ENCODE measurements at regions not wholly inside any gene's neighbourhood (a gene's known extent, or its start where the extent isn't known, plus 50 kb on each side); places are given as distances from the start of the nearest gene placed in this dataset.

DNA sequence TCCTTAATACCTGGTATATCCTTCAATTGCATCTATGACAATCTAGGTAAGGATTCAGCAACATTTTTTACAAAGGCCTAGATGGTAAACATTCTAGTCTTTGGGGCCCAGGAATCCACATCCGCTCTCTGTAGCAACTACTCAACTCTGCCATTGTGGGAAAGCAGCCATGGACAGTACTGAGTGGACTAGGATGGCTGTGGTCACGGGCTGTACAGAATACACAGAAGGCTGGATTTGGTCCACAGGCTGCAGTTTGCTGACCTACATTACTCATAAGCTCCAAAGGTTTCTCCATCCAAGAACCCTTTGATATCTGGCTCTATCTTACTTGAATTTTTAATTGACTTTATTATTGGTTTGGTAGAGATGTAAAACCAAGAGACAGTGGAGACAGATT, 418.3 kb upstream of the LRRTM1 start:
- DNase-seq (ENCODE audit: extremely low read depth in 1 of 4, low spot score in 3 of 4) (no peak), FAIRE-seq (no peak), ATAC-seq (no peak)
- Histone ChIP-seq H3K9ac (ENCODE audit: insufficient read depth in 1 of 2, low read depth in 2 of 2, low read length in 2 of 2) (no peak overlapping the region), H3K36me3 (ENCODE audit: control insufficient read depth, insufficient read depth, low read length) (no peaks in the 10 kb centered on the region), H3K27me3 (ENCODE audit: control insufficient read depth in 2 of 2, insufficient read depth in 2 of 2, low read length in 2 of 2) (no peaks in the 10 kb centered on the region), H3K27ac (ENCODE audit: extremely low read depth, low read depth, low read length) (no peak overlapping the region), H3K9me1 (ENCODE audit: control insufficient read depth, insufficient read depth, low read length) (no peaks in the 10 kb centered on the region), H2AFZ (ENCODE audit: low read depth, low read length) (no peak overlapping the region), H3K79me2 (ENCODE audit: control insufficient read depth, insufficient read depth, low read length) (no peaks in the 10 kb centered on the region), H3K4me2 (ENCODE audit: insufficient read depth, low read length) (no peak overlapping the region), H3K9me3 (replicated peaks; ENCODE audit: control insufficient read depth, insufficient read depth, low read depth, low read length) (no peaks in the 10 kb centered on the region), H3K4me1 (replicated peaks in 1 of 2; ENCODE audit: control insufficient read depth in 2 of 2, insufficient read depth in 2 of 2, low read length in 2 of 2) (no peaks in the 10 kb centered on the region), H3K4me3 (no peak overlapping the region), H4K20me1 (replicated peaks; ENCODE audit: control insufficient read depth, insufficient read depth, low read length) (no peaks in the 10 kb centered on the region)
- POLR2A ChIA-PET, result no interaction called here
- no TSS peak for BruUV-seq (replicated peaks)
- in situ Hi-C loops (cut with MboI), result no loop called here
- CTCF ChIA-PET (ENCODE audit: low intra/inter-chr PET ratio), result no interaction called here
- intact Hi-C loops (cut with micrococcal nuclease), result no loop called here
- TF ChIP-seq HSF4 (CRISPR knock-in tag; IDR thresholded peaks at IDR 0.05; ENCODE audit: borderline replicate concordance), result no peak
- no peak for TF ChIP-seq KLF10 (CRISPR knock-in tag; IDR thresholded peaks at IDR 0.05)
- TF ChIP-seq, protein P1, sequence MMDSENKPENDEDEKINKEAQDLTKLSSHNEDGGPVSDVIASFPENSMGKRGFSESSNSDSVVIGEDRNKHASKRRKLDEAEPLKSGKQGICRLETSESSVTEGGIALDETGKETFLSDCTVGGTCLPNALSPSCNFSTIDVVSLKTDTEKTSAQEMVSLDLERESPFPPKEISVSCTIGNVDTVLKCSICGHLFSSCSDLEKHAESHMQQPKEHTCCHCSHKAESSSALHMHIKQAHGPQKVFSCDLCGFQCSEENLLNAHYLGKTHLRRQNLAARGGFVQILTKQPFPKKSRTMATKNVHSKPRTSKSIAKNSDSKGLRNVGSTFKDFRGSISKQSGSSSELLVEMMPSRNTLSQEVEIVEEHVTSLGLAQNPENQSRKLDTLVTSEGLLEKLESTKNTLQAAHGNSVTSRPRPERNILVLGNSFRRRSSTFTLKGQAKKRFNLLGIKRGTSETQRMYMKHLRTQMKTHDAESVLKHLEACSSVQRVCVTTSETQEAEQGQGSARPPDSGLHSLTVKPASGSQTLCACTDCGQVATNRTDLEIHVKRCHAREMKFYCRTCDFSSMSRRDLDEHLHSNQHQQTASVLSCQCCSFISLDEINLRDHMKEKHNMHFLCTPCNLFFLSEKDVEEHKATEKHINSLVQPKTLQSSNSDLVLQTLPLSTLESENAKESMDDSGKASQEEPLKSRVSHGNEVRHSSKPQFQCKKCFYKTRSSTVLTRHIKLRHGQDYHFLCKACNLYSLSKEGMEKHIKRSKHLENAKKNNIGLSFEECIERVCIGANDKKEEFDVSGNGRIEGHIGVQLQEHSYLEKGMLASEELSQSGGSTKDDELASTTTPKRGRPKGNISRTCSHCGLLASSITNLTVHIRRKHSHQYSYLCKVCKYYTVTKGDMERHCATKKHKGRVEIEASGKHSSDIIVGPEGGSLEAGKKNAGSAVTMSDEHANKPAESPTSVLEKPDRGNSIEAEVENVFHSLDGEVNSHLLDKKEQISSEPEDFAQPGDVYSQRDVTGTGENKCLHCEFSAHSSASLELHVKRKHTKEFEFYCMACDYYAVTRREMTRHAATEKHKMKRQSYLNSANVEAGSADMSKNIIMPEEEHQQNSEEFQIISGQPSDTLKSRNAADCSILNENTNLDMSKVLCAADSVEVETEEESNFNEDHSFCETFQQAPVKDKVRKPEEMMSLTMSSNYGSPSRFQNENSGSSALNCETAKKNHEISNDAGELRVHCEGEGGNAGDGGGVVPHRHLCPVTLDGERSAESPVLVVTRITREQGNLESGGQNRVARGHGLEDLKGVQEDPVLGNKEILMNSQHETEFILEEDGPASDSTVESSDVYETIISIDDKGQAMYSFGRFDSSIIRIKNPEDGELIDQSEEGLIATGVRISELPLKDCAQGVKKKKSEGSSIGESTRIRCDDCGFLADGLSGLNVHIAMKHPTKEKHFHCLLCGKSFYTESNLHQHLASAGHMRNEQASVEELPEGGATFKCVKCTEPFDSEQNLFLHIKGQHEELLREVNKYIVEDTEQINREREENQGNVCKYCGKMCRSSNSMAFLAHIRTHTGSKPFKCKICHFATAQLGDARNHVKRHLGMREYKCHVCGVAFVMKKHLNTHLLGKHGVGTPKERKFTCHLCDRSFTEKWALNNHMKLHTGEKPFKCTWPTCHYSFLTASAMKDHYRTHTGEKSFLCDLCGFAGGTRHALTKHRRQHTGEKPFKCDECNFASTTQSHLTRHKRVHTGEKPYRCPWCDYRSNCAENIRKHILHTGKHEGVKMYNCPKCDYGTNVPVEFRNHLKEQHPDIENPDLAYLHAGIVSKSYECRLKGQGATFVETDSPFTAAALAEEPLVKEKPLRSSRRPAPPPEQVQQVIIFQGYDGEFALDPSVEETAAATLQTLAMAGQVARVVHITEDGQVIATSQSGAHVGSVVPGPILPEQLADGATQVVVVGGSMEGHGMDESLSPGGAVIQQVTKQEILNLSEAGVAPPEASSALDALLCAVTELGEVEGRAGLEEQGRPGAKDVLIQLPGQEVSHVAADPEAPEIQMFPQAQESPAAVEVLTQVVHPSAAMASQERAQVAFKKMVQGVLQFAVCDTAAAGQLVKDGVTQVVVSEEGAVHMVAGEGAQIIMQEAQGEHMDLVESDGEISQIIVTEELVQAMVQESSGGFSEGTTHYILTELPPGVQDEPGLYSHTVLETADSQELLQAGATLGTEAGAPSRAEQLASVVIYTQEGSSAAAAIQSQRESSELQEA (IDR thresholded peaks at IDR 0.05; ENCODE audit: low read depth), result no peak
- TF ChIP-seq ZNF57 (CRISPR knock-in tag; IDR thresholded peaks at IDR 0.05), result no peak
- TF ChIP-seq ZNF75A (CRISPR knock-in tag; IDR thresholded peaks at IDR 0.05), result no peak
- TF ChIP-seq ZNF76 (CRISPR knock-in tag; IDR thresholded peaks at IDR 0.05; ENCODE audit: borderline replicate concordance), result no peak
- TF ChIP-seq ZFP1 (CRISPR knock-in tag; IDR thresholded peaks at IDR 0.05), result no peak
- no peak for TF ChIP-seq TSC22D4 (tag; IDR thresholded peaks at IDR 0.05)
- TF ChIP-seq, protein P2, sequence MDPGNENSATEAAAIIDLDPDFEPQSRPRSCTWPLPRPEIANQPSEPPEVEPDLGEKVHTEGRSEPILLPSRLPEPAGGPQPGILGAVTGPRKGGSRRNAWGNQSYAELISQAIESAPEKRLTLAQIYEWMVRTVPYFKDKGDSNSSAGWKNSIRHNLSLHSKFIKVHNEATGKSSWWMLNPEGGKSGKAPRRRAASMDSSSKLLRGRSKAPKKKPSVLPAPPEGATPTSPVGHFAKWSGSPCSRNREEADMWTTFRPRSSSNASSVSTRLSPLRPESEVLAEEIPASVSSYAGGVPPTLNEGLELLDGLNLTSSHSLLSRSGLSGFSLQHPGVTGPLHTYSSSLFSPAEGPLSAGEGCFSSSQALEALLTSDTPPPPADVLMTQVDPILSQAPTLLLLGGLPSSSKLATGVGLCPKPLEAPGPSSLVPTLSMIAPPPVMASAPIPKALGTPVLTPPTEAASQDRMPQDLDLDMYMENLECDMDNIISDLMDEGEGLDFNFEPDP (CRISPR knock-in tag; IDR thresholded peaks at IDR 0.05), result no peak
- TF ChIP-seq NFATC3 (IDR thresholded peaks at IDR 0.05), result no peak
- TF ChIP-seq RBFOX2 (IDR thresholded peaks at IDR 0.05; ENCODE audit: low read depth, low read length), result no peak
- 4% methylated on average over 2 of the region's 2 CpGs for WGBS (ENCODE audit: insufficient coverage, low coverage, missing lambda C conversion rate)
